HCT116 (cell line): ENCODE measurements at regions not wholly inside any gene's neighbourhood (a gene's known extent, or its start where the extent isn't known, plus 50 kb on each side); places are given as distances from the start of the nearest gene placed in this dataset.
"Not testable (repeated sequence)": the region's sequence is repeated elsewhere in the genome, so short reads cannot be mapped to it uniquely, and the experiment has no call there.

Source experiments
- CTCF ChIP-seq, 3 experiments: fragments of 200-600 bp in 1 of 3; sonication (generic) in 1 of 3; IDR thresholded peaks in 2 of 3; conservative IDR thresholded peaks in 1 of 3; 2 replicates each; pipeline ENCODE4 v1.5.1; 2012 to 2017; ENCODE audit warnings: low read depth in 2 of 3, low read length in 2 of 3, antibody characterized with exemption in 1 of 3, borderline replicate concordance in 1 of 3, control low read depth in 1 of 3, mild to moderate bottlenecking in 1 of 3, mixed read lengths in 1 of 3, mixed run types in 1 of 3, moderate library complexity in 1 of 3; ENCODE audit not compliant: insufficient read depth in 1 of 3
- EGR1 ChIP-seq: IDR thresholded peaks from 2 replicates; pipeline ENCODE4 v1.6.1; 2012; ENCODE audit warnings: low read depth
- EZH2 ChIP-seq: fragments of 200-600 bp; sonication (generic); IDR thresholded peaks from 2 replicates; pipeline ENCODE4 v1.6.1; 2017; ENCODE audit warnings: antibody characterized with exemption, mixed run types
- EZH2phosphoT487 ChIP-seq: fragments of 200-600 bp; IDR thresholded peaks from 2 replicates; pipeline ENCODE4 v1.6.1; 2018; ENCODE audit warnings: antibody characterized with exemption, borderline replicate concordance
- JUND ChIP-seq: IDR thresholded peaks from 2 replicates; pipeline ENCODE4 v1.6.1; 2012
- MAX ChIP-seq: IDR thresholded peaks from 2 replicates; pipeline ENCODE4 v1.6.1; 2012
- POLR2A ChIP-seq: IDR thresholded peaks from 2 replicates; pipeline ENCODE4 v1.7.0; 2011; ENCODE audit warnings: borderline replicate concordance; ENCODE audit not compliant: insufficient read depth, insufficient read length; ENCODE audit errors: extremely low read depth
- POLR2AphosphoS5 ChIP-seq: IDR thresholded peaks from 2 replicates; pipeline ENCODE4 v1.6.1; 2011; ENCODE audit warnings: mild to moderate bottlenecking, low read depth, low read length, moderate library complexity
- RAD21 ChIP-seq: IDR thresholded peaks from 2 replicates; pipeline ENCODE4 v1.6.1; 2012; ENCODE audit warnings: low read depth, mild to moderate bottlenecking
- SP1 ChIP-seq: IDR thresholded peaks from 2 replicates; pipeline ENCODE4 v1.6.1; 2012; ENCODE audit warnings: low read depth
- SRF ChIP-seq: IDR thresholded peaks from 2 replicates; pipeline ENCODE4 v1.6.1; 2012; ENCODE audit warnings: low read depth
- ZBTB33 ChIP-seq: IDR thresholded peaks from 2 replicates; pipeline ENCODE4 v1.6.1; 2011; ENCODE audit warnings: mild to moderate bottlenecking, low read length, moderate library complexity; ENCODE audit not compliant: insufficient replicate concordance; ENCODE audit errors: extremely low read depth
- ZNF274 ChIP-seq: fragments of 200-500 bp; sonication (Bioruptor generic); IDR thresholded peaks from 2 replicates; pipeline ENCODE4 v1.6.1; 2014; ENCODE audit warnings: mild to moderate bottlenecking, low read depth, low read length, inconsistent platforms

- not testable (repeated sequence) for TF ChIP-seq EZH2; CTCF (IDR thresholded peaks at IDR 0.05 in 2 of 3, conservative IDR thresholded peaks at IDR 0.05 in 1 of 3; ENCODE audit: borderline replicate concordance in 1 of 3, insufficient read depth in 1 of 3, low read depth in 2 of 3, low read length in 2 of 3); POLR2AphosphoS5; POLR2A; JUND; MAX; ZNF274; EGR1; EZH2phosphoT487; SRF; RAD21; ZBTB33; SP1
Observed at GRCh38 chr15:85233791-85234325, 146.5 kb upstream of the AKAP13 start.
